CD4-positive, alpha-beta T cell treated with Interleukin-4 for 4 hours (primary cell): ENCODE measurements at regions not wholly inside any gene's neighbourhood (a gene's known extent, or its start where the extent isn't known, plus 50 kb on each side); places are given as distances from the start of the nearest gene placed in this dataset.
"Not testable (repeated sequence)": the region's sequence is repeated elsewhere in the genome, so short reads cannot be mapped to it uniquely, and the experiment has no call there.

Experiments
- DNase-seq: peaks from one replicate; pipeline ENCODE4 v3.0.0-alpha.2; 2020

DNA sequence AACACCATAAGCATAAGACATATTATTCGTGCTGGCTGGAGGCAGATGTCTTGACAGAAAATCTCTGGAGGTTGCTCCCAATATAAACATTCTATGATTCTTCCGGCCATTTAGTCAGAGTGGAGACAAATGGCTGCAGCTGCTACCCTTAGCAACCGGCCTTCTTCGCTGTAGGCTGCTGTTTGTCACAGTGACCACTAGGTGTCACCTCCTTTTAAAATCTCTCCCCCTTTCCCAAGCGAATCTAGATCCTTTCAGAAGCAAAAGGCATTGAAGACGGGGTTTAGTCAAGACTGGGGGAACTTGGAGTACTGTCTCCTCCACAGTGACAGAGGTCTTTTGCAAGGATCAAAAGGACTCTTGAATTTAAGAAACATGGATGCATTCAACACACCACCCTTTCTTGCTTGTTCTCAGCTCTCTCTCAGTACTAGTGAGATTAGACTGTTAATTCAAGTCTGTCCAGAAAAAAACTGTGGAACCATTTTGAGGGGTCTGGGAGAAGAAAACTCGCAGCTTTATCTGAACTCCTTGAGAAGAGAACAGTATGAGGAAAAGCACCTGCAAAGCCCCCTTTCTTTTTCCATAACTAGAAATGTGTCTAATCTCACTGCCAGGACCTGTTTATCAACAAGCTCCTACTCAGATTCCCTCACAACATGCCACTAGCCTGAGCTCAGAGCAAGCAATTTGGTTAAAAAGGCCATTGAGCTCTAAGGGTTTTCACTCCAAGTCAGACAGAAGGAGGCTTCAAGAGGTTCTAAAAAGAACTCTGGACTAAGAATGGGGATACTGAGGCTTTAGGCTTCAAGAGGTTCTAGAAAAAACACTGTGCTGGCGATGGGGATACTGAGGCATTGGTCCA is 408.3 kb upstream of the PLXNA2 start:
- peak; percentile 15 for DNase-seq

DNA sequence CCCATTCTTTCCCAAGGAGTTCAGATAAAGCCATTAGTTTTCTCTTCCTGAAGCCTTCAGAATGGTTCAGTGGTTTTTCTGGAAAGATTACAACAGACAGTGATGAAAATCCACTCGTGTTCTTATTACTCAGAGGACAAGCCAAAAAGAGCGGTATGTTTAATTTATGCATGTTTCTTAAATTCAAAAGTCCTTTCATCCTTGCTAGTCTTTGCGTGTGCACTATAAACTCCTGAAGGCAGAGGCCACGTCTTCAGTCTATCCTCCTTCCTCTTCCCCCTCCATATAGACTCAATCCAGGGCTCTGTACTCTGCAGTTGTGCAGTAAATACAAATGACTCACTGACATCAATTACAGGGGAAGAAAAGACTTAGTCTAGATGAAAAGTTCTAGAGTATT is 409.2 kb upstream of the PLXNA2 start:
- DNase-seq = no peak

DNA sequence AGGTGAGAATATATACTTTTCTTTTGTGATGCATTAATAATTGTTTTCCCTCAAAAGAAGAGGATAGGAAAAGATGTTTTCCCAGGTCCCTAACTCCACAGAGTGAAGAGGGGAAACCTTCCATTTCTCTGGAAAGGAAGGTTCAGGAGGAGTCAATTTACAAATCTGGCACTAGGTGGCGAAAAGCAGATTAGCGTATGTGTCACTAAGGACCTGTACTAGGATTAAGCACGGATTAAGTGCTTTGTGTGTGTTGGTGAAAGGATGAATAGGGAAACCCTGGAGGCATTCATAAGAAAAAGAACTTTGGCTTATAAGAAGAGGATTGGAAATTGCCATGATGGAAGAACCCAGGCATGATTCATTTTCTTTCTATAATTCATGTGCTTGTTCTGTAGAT is 410.1 kb upstream of the PLXNA2 start:
- DNase-seq = no peak

DNA sequence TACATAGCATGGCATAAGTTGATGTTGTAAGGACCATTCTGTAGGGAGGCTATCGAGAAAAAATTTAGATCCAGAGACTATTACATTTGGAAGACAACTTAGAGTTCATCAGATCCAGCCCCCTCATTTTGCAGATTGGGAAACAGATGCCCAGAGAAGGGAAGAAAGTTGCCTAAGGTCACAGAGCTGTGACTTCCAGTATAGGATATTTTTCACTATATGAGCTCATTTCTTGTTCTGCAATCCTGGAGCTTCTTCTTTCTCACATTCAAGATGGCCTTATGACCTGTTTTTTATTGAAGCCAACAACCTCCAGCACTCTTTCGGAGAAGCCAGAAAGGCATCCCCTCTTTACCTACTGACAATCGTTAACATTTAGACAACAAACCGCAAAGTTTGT is 421.8 kb upstream of the PLXNA2 start:
- no peak for DNase-seq

DNA sequence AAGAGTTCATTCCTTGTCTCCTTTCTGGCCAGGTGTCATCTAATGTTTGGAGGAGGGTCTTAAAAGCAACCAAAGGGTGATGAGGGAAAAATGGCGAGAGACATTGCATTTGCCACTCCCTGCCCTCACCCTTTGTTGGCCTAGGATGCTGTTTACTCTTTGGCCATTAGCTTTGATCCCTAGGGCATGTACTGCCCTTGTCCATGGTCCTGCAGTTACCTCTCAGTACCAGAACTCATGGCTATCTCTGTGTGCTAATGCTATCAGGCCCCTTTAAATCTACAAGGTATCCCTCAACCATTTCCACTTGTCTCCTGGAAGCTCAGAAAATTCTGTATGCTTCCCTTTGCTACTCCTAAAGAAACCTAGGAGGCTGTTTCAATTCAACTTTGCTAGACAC is 424.8 kb upstream of the PLXNA2 start:
- no peak for DNase-seq

DNA sequence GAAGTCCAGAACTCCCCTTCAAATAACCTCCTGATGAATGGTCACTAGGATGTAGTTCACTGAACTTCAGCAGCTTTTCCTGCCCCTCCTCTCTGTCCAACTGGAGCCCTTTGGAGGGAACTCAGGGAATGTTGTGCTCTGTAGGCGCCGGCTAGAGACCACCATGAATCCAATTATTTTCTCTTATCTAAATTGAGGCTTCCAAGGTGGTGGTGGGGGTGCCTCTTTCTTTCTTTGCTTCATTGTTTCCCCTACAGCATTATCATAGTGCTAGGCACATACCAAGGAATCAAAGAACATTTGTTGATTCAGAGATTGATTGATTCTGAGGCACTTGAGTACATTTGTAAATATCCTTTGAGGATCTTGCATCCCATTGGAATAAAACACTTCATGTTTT is 426.6 kb upstream of the PLXNA2 start:
- DNase-seq = no peak

DNA sequence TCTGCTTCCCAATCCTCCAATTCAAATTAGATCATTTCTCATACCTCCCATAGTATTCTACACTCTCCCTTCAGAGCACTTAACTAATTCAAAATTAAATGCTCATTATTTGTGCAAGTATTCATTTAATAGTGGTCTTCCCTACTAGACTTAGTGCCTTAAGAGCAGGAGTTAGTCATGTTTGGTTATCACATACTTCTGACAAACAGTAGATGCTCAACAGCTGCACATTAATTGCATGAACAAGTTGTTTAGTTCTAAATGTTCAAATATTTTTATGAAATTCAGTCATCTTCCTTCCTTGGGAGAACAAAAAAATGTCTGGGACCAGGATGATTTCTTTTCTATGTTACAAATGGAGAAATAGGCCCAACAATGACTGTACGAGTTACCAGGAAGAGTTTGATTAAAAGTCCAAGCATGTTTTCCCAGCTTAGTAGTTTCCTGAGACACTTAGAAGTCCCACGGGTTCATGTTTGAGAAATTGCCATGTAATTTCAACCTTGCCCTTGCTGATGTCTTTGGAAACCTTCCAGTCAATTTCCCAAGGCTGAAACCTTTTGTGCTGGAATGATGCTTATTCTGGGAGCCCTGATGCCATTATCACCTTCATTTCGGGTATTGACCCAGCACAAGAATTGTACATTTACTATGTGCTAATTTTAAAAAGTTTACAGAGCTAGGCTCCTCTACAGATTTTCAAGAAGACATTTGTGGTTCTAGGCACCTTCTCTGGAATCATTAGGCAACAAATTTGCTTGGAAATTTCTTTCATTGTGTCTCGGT is 437.9 kb upstream of the PLXNA2 start:
- DNase-seq = no peak

DNA sequence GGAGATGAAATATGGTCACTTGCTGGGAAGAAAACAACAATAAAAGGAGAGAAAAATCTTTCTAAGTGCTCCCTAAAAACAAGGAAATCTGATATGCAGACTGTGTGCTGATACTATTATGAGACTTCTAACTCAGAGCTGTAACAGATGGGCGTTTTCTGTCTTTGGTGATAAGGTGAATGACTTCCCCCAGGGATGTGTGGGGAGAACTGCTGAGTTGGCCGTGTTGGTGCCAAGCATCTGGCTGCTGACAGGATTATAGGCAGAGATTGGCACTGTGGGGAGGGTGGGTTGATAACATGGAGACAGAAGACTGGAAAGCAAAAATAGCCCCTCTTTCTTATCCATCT is 438.5 kb upstream of the PLXNA2 start:
- no peak for DNase-seq

DNA sequence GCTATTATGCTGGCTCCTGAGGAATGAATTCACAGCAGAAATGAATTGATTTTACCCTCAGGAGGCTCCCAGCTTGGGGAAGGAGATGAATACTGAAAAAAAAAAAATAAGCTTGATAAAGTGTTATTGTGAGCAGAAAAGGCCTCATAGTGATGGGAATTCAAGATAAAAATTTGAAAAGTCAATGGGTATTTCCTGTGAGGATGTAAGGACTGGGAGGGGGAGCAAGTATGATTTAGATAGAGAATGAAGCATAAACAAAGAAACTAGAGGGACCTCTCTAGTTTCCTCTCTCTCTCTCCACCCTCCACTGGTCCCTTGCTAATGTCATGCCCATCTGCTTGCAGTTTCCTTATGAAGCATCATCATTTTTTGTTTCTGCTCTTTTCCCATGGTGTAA is 439.0 kb upstream of the PLXNA2 start:
- no peak for DNase-seq

DNA sequence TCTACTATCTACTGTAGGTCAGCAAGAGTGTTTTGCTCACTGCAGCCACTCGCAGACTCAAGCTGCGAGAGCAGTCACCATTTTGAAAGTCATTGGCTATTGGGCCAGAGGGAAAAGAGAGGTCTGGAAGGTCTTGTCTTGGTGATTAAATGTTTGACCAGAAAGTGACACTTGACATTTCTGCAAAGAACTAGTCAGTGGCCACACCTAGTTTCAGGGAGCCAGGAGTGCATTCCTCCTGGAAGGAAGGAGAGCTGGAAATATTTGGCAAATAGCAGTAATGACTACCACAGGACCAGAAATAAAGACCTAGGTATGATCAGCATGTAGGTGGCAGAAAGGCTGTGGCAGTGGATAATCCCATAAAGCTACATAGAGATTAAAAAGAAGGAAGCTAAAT is 440.0 kb upstream of the PLXNA2 start:
- no peak for DNase-seq

DNA sequence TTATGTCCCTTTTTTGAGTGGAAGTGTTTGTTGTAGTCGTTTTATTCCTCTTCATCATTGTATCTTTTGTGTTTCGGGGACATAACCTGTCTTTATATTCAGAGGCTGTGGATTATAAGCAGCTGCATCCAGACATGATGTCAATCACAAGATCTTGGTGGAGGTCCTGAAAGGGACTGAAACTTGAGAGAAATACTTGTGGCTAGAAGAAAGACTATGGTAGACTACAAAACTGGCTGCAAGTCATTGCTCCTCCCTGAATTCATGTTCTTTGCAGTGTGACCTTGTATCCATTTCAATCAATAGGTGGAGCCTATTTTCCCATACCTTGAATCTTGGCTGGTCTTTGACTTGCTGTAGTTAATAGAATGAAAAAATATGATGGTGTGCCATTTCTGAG is 442.4 kb upstream of the PLXNA2 start:
- DNase-seq = no peak

DNA sequence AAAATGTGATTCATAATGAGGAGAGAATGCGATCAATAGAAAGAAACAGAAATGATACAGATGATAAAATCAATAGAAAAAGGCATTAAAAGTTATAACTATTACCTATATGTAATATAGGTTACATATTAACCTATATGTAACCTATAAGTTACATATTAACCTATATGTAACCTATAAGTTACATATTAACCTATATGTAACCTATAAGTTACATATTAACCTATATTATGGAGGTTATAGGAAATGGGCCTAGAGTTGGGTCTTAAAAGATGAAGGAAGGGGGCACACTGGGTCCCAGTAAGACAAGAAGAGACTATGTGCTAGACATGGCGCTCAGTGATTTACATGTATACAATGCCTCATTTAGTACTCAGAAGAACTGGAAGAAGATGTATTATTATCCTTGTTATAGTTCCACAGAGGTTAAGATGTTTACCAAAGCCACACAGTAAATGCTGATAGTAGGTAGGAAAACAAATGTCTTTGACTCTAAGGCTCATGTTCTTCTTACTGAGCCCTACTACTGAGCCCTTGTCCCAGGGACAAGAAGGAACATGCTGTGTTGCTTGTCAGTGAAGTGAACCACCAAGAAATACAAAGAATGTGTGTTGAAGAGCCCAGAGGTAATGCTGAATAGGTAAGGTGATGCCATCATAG is 444.6 kb upstream of the PLXNA2 start:
- no peak for DNase-seq

DNA sequence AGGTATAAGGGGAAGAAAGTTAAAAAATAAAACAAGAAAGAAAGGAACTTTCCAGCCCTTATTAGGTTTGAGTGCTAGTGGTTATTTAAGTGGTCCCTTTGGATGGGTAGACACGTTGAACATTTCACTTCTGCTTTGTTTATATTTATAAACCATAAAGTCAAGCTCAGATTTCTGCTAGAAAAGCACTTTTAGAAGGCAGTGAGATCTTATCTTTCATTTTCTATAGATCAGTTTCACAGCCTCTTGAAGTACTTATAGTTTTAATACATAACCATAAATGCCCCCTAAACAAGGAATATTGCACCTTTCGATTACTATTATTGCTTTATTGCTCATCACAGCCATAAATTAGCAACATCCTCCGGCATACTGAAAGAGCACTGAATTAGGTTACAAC is 446.8 kb upstream of the PLXNA2 start:
- DNase-seq = no peak

DNA sequence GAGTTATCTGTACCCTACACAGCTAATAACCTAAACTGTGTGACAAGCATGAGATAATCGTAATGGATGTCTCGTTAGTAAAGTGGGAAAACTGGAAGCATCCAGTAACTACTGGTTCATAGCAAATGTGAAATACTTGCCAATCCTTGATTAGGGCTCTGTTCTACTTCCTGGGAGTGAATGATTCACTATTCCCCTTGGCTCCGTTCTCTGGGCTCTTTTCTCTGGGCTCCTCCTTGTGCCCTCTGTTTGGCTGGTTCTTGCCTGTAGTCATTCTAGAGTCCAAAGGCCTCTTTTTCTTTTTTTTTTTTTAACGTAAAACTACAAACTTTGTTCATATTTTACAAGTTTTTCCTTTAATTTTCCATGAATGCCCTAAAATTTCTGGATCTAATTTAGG is 465.8 kb upstream of the PLXNA2 start:
- no peak for DNase-seq

DNA sequence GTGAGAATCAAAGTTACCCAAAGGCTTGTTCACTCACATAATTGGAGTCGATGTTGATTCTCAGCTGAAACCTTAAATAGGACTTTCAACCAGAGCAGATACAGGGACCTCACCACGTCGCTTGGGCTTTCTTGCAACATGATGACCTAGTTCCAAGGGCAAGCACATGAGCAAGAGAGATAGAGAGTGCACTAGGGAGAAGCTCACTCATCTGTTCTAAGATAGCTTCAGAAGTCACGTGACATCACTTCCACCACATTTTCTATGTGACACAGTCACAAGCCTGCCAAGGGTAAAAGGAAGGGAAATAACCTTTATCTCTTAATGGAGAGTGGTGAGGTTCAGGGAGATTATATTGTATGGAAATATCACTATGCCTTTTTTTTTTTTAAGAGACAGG is 470.1 kb upstream of the PLXNA2 start:
- DNase-seq = no peak

DNA sequence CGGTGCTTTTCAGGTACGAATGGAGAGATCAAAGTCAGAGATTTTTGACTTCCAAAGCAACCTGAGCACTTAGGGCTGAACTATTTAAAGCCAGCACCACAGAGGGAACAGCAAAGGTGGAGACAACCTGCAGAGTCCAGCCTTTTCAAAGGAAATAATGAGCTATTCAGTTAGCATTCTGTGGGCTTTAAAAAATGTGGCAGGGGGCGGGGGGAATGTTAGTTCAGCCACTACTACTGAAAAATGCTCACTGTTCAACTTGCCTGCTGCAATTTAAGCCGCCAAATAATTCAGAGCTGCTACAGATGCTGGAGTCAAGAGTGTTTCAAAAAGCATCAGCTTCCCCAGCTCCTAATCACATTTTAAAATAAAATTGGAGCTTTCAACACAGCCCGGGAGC is 473.3 kb upstream of the PLXNA2 start:
- DNase-seq = no peak

DNA sequence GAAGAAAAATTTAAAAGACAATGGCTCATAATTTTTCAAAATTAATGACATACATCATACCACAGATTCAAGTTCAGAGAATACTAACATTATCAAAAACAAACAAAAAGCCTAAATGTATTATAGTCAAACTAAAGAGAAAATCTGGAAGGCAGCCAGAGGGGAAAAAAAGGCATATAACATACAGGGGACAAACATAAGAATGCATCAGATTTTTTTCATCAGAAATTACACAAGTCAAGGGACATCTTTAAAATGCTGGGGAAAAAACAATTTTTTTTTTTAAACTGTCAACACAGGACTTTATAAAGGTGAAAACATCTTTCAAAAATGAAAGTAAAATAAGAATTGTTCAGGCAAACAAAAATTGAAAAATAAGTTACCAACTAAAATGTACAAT is 478.4 kb upstream of the PLXNA2 start:
- no peak for DNase-seq

DNA sequence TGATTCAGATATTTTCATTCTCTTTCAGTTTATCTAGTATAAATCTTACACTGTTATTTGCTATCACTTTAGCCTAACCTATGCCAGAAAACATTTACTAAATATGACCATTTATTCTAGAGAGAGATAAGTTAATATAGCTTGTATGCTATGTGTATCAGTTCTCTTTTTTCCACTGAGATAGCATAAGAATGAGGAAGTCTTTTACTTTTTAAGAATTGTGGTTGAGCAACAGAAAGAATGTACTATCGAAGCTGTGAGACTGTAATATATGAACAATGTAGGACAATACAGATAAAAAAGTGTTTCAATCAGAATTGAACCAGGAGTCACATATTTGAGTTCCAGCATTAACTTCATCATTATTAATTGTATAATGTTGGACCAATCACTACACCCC is 479.9 kb upstream of the PLXNA2 start:
- DNase-seq = no peak

DNA sequence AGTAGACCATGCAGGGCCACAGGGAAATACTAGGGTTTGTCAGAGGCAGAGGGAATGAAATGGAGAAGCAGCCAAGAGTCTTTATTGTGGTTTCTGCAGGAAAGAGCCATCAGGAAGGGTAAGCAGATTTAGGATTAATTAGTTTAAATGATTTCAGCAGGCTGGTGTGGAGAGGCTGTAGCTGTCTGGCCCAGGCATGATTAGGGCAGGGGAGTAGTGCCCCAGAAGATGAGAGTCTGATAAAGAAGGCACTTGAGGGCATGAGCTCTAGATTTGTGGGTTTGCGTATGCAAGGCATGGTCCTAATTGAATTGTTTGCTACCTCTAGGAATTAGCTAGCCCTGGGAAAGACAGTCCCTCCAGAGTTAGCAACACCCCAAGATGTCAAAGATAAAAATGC is 484.6 kb upstream of the PLXNA2 start:
- no peak for DNase-seq

DNA sequence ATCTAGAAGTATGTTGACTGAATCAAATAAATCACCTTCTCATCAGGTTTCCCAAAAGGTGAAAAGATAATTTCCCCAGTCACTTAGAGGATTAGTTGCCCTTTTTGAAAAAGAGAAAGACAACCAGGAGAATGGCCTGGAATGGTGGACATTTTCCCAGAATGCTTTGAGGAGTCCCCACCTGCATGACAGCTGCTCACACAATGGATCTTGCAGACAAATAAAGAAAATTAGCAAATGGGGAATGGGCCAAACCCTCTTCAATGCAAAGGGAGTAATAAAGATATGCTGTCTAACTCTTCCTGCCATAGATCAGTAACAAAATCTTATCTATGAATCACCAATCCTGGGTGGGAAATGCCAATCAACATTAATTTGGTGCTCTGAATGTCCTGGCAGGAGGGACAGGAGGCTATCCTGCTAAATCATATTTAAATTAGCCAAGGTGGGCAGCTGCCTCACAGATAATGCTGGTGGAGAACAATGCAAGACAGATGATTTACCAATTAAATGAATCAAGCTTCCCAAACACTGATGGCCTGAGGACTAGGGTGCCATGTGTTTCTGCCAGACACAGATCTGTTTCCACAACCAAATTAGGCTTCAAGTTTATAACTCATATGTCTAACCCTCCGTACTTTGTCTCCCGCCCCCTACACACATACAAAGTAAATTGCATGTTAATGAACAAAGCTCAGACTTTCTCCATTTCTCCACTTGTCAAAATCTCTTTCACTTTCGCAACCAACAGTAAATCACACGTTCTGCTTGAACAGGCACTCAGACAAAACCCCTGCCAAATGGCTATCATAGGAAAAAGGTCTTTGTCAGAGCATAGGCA is 488.0 kb upstream of the PLXNA2 start:
- no peak for DNase-seq

DNA sequence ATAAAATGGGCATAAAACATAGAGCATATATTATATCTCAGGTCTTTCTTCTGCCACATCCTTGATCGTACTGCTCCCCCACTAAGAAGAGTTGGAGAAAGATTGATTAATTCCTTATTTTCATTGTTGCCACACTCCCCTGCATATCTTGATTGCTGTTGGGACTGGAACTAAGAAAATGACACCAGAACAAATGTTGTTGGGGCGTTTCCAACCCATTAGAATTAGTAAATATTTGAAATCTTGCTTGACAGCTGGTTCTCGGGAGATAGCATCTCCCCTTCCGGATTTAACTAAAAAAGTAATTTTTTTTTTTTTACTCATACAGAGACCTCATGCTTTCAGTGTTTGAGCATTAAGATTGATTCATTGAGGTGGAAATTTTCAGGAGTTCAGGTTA is 493.0 kb upstream of the PLXNA2 start:
- no peak for DNase-seq

DNA sequence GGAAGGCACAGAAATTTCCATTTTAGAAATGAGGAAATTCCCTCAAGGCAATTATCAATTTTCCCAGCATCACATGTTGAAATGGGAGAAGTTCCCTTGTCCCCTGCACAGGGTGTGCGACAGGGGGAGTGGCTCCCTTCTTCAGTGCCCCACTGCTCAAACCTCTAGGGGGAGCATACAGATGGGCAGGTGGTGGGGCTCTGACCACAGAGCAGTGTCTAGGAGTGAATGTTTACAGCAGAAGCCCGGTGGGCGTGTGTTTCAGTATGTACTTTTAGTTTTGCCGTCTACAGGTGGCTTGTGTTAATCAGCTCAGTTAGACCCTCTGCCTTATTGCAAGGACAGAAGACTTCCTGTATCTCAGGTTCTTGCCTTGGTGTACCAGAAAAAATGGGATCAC is 493.7 kb upstream of the PLXNA2 start:
- no peak for DNase-seq

DNA sequence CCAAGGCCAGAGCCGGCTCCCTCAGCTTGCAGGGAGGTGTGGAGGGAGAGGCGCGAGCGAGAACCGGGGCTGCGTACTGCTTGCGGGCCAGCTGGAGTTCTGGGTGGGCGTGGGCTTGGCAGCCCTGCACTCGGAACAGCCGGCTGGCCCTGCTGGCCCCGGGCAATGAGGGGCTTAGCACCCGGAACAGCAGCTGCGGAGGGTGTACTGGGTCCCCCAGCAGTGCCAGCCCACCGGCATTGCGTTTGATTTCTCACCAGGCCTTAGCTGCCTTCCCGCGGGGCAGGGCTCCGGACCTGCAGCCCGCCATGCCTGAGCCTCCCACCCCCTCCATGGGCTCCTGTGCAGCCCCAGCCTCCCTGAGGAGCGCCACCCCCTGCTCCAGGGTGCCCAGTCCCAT is 495.5 kb upstream of the PLXNA2 start:
- DNase-seq = not testable (repeated sequence)
